ENCODE measurements at regions not wholly inside any gene's neighbourhood (a gene's known extent, or its start where the extent isn't known, plus 50 kb on each side); places are given as distances from the start of the nearest gene placed in this dataset.
"Not testable (repeated sequence)": the region's sequence is repeated elsewhere in the genome, so short reads cannot be mapped to it uniquely, and the experiment has no call there.

DNA sequence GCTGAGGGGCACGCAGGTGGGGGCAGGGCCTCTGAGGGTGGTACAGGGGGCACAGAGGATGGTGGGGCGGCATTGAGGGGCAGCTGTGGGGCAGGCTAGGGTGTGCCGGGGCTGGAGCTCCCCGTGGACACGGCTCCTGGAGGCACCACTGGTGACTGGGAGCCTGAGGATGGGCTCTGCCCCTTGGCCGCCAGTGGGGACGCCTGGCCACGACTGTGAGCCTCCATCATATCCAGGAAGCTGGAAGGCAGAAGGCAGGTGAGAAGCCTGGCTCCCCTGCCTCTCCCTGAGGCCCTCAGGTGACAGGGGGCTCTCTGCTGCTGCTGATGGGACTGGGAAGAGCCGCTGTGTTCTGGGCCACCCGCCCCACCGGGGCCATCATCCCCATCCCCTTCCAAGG, 308.4 kb downstream of the CCDC74A start:
- H3K36me3 Mint-ChIP-seq; H3K9me3 Mint-ChIP-seq; DNase-seq (ENCODE audit: low spot score in 2 of 2); ATAC-seq; H3K27ac Mint-ChIP-seq: not testable (repeated sequence)

- H3K36me3 Mint-ChIP-seq; H3K9me3 Mint-ChIP-seq; H3K27ac Mint-ChIP-seq; ATAC-seq; DNase-seq (ENCODE audit: low spot score in 2 of 2): not testable (repeated sequence)
Observed at GRCh38 chr2:131844044-131844443, 316.4 kb downstream of the CCDC74A start.

DNA sequence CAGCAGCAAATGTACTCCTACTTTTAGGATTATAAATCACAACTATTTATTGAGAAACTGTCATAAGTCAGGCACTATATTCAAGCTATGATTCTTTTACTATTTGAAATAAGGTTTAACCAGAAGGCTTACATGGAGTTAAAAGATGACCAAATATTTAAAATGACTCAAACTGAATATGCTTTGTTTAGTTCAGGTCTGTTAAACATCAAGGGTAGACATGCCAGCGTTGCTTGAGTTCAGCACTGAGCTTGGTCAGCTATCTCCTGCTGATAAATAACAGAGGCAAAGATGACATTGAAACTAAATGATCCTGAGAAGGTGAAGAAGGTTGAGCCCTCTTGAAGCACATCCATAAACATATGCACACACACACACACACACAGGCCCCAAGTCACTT, 305.6 kb downstream of the ANKRD30BL start:
- ATAC-seq, H3K9me3 Mint-ChIP-seq: not testable (repeated sequence)

DNA sequence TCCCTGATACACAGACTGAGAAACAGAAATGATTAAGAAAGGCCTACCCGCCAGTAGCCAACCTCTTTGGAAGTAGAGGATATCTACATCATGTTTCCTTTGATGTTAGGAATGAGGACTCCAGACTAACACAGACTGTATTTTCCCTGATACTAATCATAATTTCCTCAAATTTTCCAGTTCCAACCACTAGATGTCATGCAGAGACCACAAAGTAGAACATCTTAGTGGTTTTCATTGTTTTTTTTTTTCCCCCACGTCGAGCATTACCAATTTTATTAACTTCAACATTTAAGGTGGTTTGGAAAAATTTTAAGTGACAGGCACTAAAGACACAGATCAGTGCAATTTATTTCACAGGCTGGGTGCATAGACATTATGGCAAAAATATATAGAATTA, 303.6 kb downstream of the ANKRD30BL start:
- ATAC-seq; H3K27ac Mint-ChIP-seq; DNase-seq (ENCODE audit: low spot score in 2 of 2); H3K9me3 Mint-ChIP-seq; H3K36me3 Mint-ChIP-seq: not testable (repeated sequence)

More for the DNA sequence above, 305.6 kb downstream of the ANKRD30BL start:
- not testable (repeated sequence) for DNase-seq (ENCODE audit: low spot score in 2 of 2); H3K36me3 Mint-ChIP-seq; H3K27ac Mint-ChIP-seq

Measured in activated naive CD4-positive, alpha-beta T cell treated with anti-CD3 and anti-CD28 coated beads, Interleukin-2, amount 50 U/mL, for 72 hours (primary cell).